ENCODE measurements at regions not wholly inside any gene's neighbourhood (a gene's known extent, or its start where the extent isn't known, plus 50 kb on each side); places are given as distances from the start of the nearest gene placed in this dataset.
"Not testable (repeated sequence)": the region's sequence is repeated elsewhere in the genome, so short reads cannot be mapped to it uniquely, and the experiment has no call there.

DNA sequence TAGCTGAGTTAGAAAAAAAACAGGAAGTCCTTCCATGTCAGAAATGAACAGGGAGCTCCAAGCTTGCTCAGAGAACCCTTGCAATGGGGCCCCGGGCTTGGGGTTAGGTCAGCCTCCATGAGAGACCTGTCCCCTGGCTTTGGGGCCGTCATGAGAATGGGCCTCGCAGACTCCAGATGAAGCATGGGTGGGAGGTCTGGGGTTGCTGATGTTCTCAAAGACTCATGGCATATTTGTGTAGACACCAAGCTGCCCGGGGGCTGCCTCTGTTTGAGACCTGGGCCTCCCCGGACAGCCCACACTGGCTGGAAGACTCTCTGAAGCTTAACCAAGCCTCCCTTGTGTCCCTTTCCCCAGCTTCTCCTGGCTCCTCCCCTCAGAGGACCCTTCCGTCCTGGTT lies 186.3 kb downstream of the IRX2 start:
- no peak for DNase-seq

GRCh38 chr5:2563046-2563445 lies 188.4 kb downstream of the IRX2 start:
- DNase-seq = no peak

DNA sequence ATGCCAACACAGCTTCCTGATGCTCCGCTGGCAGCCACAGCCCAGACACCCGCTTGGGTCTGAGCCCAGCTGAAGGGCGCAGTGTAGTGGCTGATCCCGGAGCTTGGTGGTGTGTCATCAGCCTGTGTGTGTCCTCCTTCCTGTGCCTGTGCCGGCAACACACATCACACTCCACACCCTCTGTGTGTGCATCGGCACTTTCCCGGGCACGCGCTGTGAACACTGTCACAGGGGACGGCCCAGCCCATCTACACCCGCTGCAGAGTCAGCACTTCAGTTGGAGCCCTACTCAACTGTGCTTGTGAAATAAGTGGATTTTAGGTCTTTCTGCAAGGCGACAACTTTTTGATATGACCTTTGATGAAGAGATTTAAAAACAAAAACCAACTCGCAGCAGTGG lies 189.4 kb downstream of the IRX2 start:
- DNase-seq = no peak

DNA sequence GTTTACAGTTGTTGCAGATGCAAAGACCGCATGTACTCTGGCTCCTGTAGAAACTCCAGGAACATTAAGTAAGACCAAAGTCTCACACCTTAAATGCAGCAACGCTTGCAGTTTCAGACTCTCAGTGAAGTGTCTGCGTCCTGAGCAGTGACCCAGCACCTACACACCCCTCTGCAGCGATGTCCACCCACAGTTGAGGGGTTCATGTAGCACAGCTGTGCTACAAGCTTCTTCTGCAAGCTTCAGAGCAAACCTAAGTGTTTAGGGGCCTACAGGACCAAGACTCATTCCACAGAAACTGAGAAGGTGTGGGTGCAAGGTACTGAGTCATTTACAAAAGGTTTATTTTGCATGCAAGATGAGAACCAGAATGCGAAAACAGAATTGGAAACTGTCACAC lies 191.0 kb downstream of the IRX2 start:
- DNase-seq = no peak

DNA sequence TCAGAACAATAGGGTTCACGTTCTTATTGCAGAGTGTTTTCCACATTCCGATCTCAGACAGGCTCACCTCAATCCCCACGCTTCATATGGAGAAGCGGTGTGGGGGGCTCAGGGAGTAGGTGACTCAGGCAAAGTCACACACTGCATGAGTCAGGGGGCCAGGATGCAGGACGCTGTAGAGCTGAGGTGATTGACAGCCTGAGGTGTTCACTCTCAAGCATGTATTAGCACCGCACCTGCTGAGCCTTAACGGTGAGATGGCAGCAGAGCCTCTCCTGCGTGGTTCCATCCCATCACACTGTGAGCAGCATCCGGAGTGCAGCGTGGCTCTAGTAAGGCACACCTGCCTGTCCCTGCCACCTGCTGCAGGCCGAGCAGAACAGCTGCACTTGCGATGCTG lies 194.0 kb downstream of the IRX2 start:
- DNase-seq = no peak

DNA sequence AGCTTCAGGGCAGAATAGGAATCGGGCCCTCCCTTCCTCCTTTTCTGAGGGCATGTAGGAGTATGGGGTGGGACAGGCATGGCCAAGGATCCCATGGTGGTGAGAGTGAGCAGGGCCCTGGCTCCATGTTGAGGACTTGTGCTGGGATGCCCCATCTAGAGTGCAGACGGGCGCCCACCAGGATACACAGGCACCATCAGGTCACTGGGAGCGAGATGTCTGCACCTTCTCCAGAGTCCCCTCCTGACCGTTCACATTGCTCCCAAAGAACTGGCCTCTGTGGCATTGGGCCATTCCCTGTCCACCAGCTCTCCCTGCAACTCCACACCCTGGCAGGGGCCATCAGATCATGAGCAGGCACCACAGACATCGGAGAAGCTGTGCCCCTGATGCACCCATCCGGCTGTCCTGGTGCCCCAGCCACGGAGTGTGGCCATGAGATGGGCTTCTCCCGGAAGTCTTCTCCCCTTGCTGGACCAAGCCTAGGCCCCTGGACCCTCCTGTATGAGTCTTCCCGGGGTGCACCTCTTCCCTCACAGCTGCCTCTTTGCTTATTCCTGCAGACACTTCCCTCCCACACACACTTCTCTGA lies 195.0 kb downstream of the IRX2 start:
- no peak for DNase-seq

DNA sequence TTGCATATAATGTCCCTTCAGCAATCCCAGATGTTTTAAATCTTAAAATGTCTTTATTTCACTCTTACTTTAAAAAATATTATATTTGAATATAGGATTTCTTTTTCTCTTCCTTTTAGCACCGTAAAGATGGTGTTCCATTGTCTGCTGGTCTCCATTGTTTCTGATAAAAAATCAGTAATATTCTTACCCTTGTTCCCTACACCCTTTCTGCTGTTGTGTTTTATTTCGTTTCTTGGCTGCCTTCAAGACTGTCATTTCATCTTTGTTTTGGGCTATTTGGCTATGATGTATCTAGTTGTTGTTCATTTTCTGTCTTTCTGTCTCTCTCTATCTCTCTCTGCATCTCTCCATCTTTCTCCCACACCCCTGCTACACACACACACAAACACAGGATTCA lies 197.9 kb downstream of the IRX2 start:
- DNase-seq = no peak

DNA sequence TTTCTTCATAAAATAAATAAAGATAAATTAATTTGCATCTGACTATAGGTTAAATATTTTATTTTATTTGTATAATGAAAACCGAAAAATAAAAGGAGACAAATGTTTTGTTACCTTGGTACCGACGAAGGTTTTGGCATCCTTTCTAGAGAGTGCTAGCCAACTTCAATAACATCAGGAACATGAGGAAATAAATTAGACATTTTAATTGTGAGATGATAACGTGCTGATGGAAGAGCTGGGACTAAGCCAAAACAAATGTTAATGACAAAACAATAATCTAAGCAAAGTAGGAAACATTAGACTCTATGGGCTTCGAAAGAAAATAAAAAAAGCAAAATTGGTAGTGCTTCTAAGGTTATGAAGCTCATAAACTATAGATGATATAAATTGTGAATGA lies 201.0 kb downstream of the IRX2 start:
- no peak for DNase-seq

DNA sequence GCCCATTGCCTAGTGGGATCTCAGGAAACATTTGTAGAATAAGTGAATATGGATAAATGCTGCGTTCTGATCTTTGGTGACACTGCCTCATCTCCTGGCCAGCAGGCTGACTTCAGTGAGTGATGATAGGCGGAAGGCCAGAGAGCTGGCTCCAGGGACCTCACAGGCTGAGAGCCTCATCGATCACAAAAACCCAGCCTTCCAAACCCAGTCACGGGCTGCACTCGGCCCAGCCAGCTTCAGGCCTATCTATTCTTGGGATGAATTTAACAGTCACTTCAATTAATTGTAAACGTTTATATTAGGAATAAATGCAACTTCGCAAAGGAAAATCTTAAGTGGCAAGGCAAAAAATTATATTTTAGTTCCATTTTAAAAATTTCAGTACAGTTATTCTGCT lies 201.6 kb downstream of the IRX2 start:
- DNase-seq = no peak

DNA sequence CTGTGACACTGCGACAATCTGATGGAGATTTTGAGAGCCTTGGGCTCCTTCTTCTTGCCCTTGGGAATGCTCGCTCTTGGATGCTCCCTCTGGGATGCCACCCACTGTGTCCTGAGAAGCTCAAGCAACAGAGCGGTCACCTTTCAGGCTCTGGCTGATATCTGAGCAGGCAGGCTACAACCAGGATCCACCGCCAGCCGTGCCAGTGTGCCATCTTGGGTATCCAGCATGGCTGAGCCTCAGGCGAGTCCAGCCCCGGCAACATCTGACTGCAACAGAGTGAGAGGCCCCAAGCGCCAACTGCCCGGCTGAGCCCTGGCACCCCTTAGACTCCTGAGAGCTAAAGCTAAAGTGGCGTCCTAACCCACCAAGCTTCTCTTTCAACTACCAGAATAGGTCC lies 202.1 kb downstream of the IRX2 start:
- DNase-seq = no peak

DNA sequence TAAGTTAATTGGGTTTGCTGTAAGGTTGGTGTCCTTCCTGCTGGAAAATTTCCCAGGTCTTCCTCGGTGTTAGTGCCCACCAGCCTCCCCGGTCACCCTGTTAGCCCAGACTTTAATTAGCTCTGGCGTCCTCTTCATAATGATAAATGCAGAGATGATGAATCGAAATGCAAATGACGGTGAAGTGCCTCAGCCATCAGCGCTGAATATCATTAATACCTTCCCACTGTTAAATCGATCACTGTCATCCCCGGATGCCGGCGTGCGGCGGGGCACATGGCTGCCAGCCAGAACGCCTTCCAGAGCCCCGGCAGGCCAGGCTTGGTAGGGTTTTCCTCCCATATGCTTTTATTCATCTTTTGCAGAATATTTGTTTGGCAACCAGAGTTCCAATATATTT lies 204.5 kb downstream of the IRX2 start:
- no peak for DNase-seq

GRCh38 chr5:2544003-2544402 lies 207.5 kb downstream of the IRX2 start:
- no peak for DNase-seq

GRCh38 chr5:2542821-2543220 lies 208.7 kb downstream of the IRX2 start:
- DNase-seq = no peak

GRCh38 chr5:2542026-2542425 lies 209.5 kb downstream of the IRX2 start:
- DNase-seq = no peak

- DNase-seq = no peak
These were observed 213.3 kb downstream of the IRX2 start for GRCh38 chr5:2538169-2538568.

DNA sequence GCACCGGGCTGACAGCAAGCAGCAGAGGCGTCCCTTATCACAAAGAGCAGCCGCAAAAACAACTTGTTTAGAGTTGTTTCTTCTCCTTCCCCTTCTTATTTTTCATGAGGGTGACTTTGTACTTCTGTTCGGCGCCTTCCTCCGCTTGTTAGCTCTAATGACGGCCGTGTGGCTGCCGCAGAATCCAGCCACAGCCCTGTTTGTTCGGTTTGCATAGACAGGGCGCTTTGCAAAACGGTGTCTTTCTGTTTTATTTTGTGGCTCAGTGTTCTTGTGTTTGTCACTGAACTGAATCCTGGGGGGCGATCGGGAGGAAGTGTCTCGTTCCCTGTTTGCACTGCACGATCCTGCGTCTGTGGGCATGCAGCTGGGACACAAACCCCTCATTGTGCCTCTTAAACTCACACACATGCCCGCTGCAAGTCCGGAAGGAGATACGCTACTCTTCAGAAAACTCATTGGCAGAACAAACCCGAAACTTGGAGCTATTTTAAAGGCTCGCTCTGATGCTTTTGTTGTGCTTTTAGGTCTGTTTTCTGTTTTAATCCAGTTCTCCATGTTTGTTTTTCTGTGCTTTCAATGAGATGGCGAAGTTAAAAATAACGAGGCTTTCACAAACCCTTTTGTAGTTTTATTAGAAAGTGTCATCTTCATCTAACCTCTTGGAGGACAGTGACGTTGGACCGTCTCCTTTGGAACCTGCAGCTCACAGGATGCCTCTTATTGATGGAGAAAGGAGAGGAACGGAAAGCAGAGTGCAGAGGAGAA lies 213.9 kb downstream of the IRX2 start:
- no peak for DNase-seq

GRCh38 chr5:2536632-2537377 lies 214.7 kb downstream of the IRX2 start:
- DNase-seq = no peak

DNA sequence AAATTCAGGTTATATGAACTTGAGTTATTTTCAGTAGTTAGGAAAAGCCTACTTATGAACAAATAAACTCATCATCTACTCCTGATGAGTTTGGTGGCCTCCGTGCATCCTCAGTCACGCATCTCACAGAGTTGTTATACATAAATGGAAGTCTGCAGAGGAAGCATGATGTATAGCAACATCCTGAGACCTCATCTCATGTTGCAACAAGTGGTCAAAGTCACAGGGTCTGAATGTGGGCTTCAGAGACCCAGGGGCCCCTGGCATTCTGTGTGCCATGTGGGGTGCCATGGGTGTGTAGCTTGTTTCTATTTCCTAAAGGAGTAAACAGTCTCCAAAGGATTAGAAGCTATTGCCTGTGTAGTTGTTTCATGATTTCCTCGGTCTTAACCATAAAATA lies 216.5 kb downstream of the IRX2 start:
- no peak for DNase-seq

GRCh38 chr5:2534251-2534650 lies 217.2 kb downstream of the IRX2 start:
- DNase-seq = no peak

GRCh38 chr5:2533848-2534247 lies 217.6 kb downstream of the IRX2 start:
- DNase-seq = not testable (repeated sequence)

DNA sequence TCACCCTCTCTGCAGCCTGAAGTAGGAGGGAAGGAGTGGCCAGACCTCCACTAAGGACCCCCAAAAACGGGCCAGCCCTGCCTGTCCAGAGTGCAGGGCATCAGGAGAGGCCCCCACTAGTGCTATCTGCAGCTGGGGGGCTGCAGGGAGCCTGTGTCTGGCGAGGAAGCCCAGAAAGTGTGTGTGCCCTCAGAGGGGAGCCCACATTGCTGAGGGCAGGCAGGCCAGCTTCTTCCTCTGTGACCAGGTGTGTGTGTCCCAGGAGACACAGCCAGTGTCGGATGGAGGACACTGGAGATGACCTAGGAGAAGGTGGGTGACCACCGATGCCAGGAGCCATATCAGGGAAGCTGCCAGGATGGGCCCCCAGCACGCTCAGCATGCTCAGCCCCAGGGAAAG lies 218.7 kb downstream of the IRX2 start:
- DNase-seq = no peak

- DNase-seq = no peak
These were observed 220.2 kb downstream of the IRX2 start for GRCh38 chr5:2531318-2531717.

DNA sequence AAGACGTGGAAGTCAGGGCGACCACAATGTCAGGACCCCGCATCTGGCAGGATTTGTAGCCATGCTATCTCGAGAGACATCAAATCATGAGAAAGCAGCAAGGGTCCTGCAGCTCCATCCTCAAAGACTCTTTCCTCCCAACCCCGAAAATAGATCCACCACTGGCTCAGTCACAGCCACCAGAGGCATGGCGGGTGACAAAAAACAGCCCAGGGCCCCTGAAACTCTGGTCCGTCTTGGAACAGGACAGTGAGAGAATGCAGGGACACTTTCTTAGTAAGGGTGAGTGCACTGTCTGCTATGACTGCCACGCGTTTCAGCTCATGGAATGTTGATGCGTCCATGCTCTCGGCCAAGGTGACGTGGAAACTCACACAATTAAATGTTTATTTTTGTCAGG lies 220.9 kb downstream of the IRX2 start:
- no peak for DNase-seq

- no peak for DNase-seq
These were observed 221.9 kb downstream of the IRX2 start for GRCh38 chr5:2529371-2530092.
